A673 (cell line): ENCODE measurements at regions not wholly inside any gene's neighbourhood (a gene's known extent, or its start where the extent isn't known, plus 50 kb on each side); places are given as distances from the start of the nearest gene placed in this dataset.
"Not testable (repeated sequence)": the region's sequence is repeated elsewhere in the genome, so short reads cannot be mapped to it uniquely, and the experiment has no call there.

ENCODE experiments used
- BruUV-seq: library from RNA; stranded (reverse); fragments of 400-500 nt; replicated peaks from 2 replicates; lab custom pipeline; 2021; lab: Mats Ljungman, UMichigan
- CTCF ChIA-PET: fragments of 300-600 bp; sonication (Branson Sonifier 250); formaldehyde crosslinking; loops from one replicate; lab custom pipeline; 2022; ENCODE audit warnings: antibody characterized with exemption; lab: Charles Lee
- POLR2A ChIA-PET: fragments of 300-600 bp; sonication (Branson Sonifier 250); formaldehyde crosslinking; loops from one replicate; lab custom pipeline; 2022; ENCODE audit warnings: antibody characterized with exemption; ENCODE audit not compliant: low non-redundant PET; lab: Charles Lee
- DNase-seq: peaks from one replicate; pipeline ENCODE4 v3.0.0-alpha.2; 2015; ENCODE audit warnings: low spot score
- H3K27ac ChIP-seq: fragments of 200-600 bp; sonication (generic); 2 replicates; pipeline ENCODE4 v1.5.1; 2016; ENCODE audit warnings: mixed run types, low read depth, mild to moderate bottlenecking, mixed read lengths, antibody characterized with exemption, low read length; ENCODE audit not compliant: poor library complexity, severe bottlenecking
- H3K27me3 ChIP-seq: fragments of 200-600 bp; sonication (generic); replicated peaks from 2 replicates; pipeline ENCODE4 v1.6.1; 2017; ENCODE audit warnings: mixed run types, low read depth, mild to moderate bottlenecking, mixed read lengths, antibody characterized with exemption, low read length; ENCODE audit not compliant: insufficient read depth, poor library complexity
- H3K36me3 ChIP-seq: fragments of 200-600 bp; sonication (generic); 2 replicates; pipeline ENCODE4 v1.6.1; 2016; ENCODE audit warnings: mixed run types, mild to moderate bottlenecking, mixed read lengths, antibody characterized with exemption, low read length; ENCODE audit not compliant: insufficient read depth, poor library complexity, severe bottlenecking
- H3K4me1 ChIP-seq: fragments of 200-600 bp; sonication (generic); 2 replicates; pipeline ENCODE4 v1.6.1; 2017; ENCODE audit warnings: mixed run types, mild to moderate bottlenecking, mixed read lengths, antibody characterized with exemption, low read length; ENCODE audit not compliant: insufficient read depth, poor library complexity, severe bottlenecking
- H3K4me3 ChIP-seq: fragments of 200-600 bp; sonication (generic); 2 replicates; pipeline ENCODE4 v1.5.1; 2016; ENCODE audit warnings: low read depth, mixed run types, mild to moderate bottlenecking, mixed read lengths, low read length; ENCODE audit not compliant: poor library complexity, severe bottlenecking
- H3K9me3 ChIP-seq: fragments of 200-600 bp; sonication (generic); 2 replicates; pipeline ENCODE4 v1.6.1; 2016; ENCODE audit warnings: mixed run types, low read depth, mild to moderate bottlenecking, mixed read lengths, antibody characterized with exemption, low read length; ENCODE audit not compliant: poor library complexity, severe bottlenecking
- CTCF ChIP-seq: fragments of 300-800, 200-600 bp; sonication (generic); conservative IDR thresholded peaks from 2 replicates; pipeline ENCODE4 v1.5.1; 2017; ENCODE audit warnings: low read depth, mild to moderate bottlenecking, antibody characterized with exemption, low read length, moderate library complexity, mixed read lengths
- EZH2 ChIP-seq: fragments of 200-600 bp; sonication (generic); IDR thresholded peaks from 2 replicates; pipeline ENCODE4 v1.6.1; 2017; ENCODE audit warnings: borderline replicate concordance, low read depth, mild to moderate bottlenecking, mixed read lengths, antibody characterized with exemption, low read length; ENCODE audit not compliant: poor library complexity, severe bottlenecking
- intact Hi-C: fragments of 100-400 bp; cut with micrococcal nuclease; formaldehyde crosslinking; loops from one replicate; pipeline ENCODE4 v1.10.0; 2022; ENCODE audit not compliant: unreplicated experiment

GRCh38 chr17:74128456-74129211 is 74.8 kb upstream of the RPL38 start:
- CTCF ChIA-PET = no interaction called here
- DNase-seq = no peak
- Histone ChIP-seq H3K9me3 (no peaks in the 10 kb centered on the region), H3K27me3 (no peaks in the 10 kb centered on the region), H3K4me3 (no peak overlapping the region), H3K4me1 (no peaks in the 10 kb centered on the region), H3K27ac (no peak overlapping the region), H3K36me3 (no peaks in the 10 kb centered on the region)
- TF ChIP-seq EZH2 = no peak
- no peak for TF ChIP-seq CTCF
- no TSS peak for BruUV-seq
- intact Hi-C loops = no loop called here
- POLR2A ChIA-PET = no interaction called here

GRCh38 chr17:74129800-74130199 is 73.7 kb upstream of the RPL38 start:
- H3K27me3 ChIP-seq, CTCF ChIA-PET, H3K4me3 ChIP-seq, H3K4me1 ChIP-seq, POLR2A ChIA-PET, DNase-seq, H3K9me3 ChIP-seq, H3K36me3 ChIP-seq, BruUV-seq, intact Hi-C loops, H3K27ac ChIP-seq: not testable (repeated sequence)

- no TSS peak for BruUV-seq
- Histone ChIP-seq H3K36me3 (no peaks in the 10 kb centered on the region), H3K27me3 (no peaks in the 10 kb centered on the region), H3K4me3 (no peak overlapping the region), H3K27ac (no peak overlapping the region), H3K4me1 (no peaks in the 10 kb centered on the region), H3K9me3 (no peaks in the 10 kb centered on the region)
- ChIA-PET CTCF (no interaction called here), POLR2A (no interaction called here)
- DNase-seq = no peak
- intact Hi-C loops = no loop called here
- TF ChIP-seq CTCF = no peak
- TF ChIP-seq EZH2 = no peak
Measured at GRCh38 chr17:74130276-74130675, 73.2 kb upstream of the RPL38 start.

GRCh38 chr17:74130841-74131240 is 72.6 kb upstream of the RPL38 start:
- Histone ChIP-seq H3K27me3 (no peaks in the 10 kb centered on the region), H3K4me3 (no peak overlapping the region), H3K4me1 (no peaks in the 10 kb centered on the region), H3K27ac (no peak overlapping the region), H3K36me3 (no peaks in the 10 kb centered on the region), H3K9me3 (no peaks in the 10 kb centered on the region)
- BruUV-seq = no TSS peak
- CTCF ChIA-PET = no interaction called here
- POLR2A ChIA-PET = no interaction called here
- intact Hi-C loops = no loop called here
- TF ChIP-seq CTCF (no peak), EZH2 (no peak)
- DNase-seq = no peak
